HepG2 (cell line): ENCODE measurements at regions not wholly inside any gene's neighbourhood (a gene's known extent, or its start where the extent isn't known, plus 50 kb on each side); places are given as distances from the start of the nearest gene placed in this dataset.

ENCODE experiments used
- ATAC-seq: fragments of 200-7000 bp; cut with Tn5 transposase; 3 replicates; pipeline ENCODE4 v1.9.1; 2020; ENCODE audit warnings: mild to moderate bottlenecking, moderate library complexity
- BruUV-seq: library from RNA; stranded (reverse); fragments of 400-500 nt; replicated peaks from 2 replicates; lab custom pipeline; 2021; lab: Mats Ljungman, UMichigan
- CTCF ChIA-PET: fragments of 300-600 bp; formaldehyde crosslinking; extraction: SDS; loops from one replicate; lab custom pipeline; 2021; ENCODE audit warnings: low total read pairs, inconsistent platforms, low intra/inter-chr PET ratio; lab: Yijun Ruan, JAX
- POLR2A ChIA-PET: fragments of 350-600 bp; sonication (Branson Sonifier 250); formaldehyde crosslinking; loops from one replicate; lab custom pipeline; 2020; ENCODE audit warnings: antibody characterized with exemption, inconsistent platforms; lab: Yijun Ruan, JAX
- DNase-seq: peaks from one replicate; pipeline ENCODE4 v3.0.0-alpha.2; 2015; ENCODE audit warnings: low spot score
- FAIRE-seq: peaks from 3 replicates; lab custom pipeline; 2011; peaks lifted over from hg19 to GRCh38; lab: Jason Lieb, UNC
- H2AFZ ChIP-seq: one replicate; pipeline ENCODE4 v1.6.1; 2011; ENCODE audit warnings: low read length, inconsistent platforms
- H3K27ac ChIP-seq: fragments of 300-600 bp; 3 replicates; pipeline ENCODE4 v1.8.0; 2011; ENCODE audit warnings: mixed run types, mild to moderate bottlenecking, mixed read lengths, low read length, inconsistent platforms; ENCODE audit not compliant: insufficient read depth; ENCODE audit errors: extremely low read length
- H3K27me3 ChIP-seq, 2 experiments: fragments of 200-600 bp in 1 of 2; 2 replicates in 1 of 2; 3 replicates in 1 of 2; pipeline versions ENCODE4 v1.6.0 to v1.8.0; 2011; ENCODE audit warnings: low read length in 2 of 2, mild to moderate bottlenecking in 2 of 2, moderate library complexity in 2 of 2, inconsistent platforms in 1 of 2; ENCODE audit not compliant: insufficient read depth in 2 of 2, control insufficient read depth in 1 of 2
- H3K36me3 ChIP-seq, 2 experiments: fragments of 200-600 bp in 1 of 2; replicated peaks in 1 of 2; 2 replicates in 1 of 2; 3 replicates in 1 of 2; pipeline versions ENCODE4 v1.5.1 to v1.8.0; 2011; ENCODE audit warnings: low read length in 2 of 2, inconsistent platforms in 1 of 2; ENCODE audit not compliant: insufficient read depth in 2 of 2, control insufficient read depth in 1 of 2
- H3K4me1 ChIP-seq: 2 replicates; pipeline ENCODE4 v1.5.1; 2012; ENCODE audit warnings: low read length, inconsistent platforms; ENCODE audit not compliant: insufficient read depth
- H3K4me2 ChIP-seq: 2 replicates; pipeline ENCODE4 v1.6.0; 2011; ENCODE audit warnings: low read depth, low read length, inconsistent platforms
- H3K4me3 ChIP-seq, 3 experiments: fragments of 200-600 bp in 1 of 3; sonication (generic), shearing (Covaris generic) in 1 of 3; replicated peaks in 1 of 3; 2 replicates each; pipeline ENCODE4 v1.5.1; 2011 to 2016; ENCODE audit warnings: low read length in 3 of 3, inconsistent platforms in 2 of 3, low read depth in 2 of 3, mild to moderate bottlenecking in 2 of 3, control low read depth in 1 of 3, mixed read lengths in 1 of 3; ENCODE audit not compliant: insufficient read depth in 1 of 3
- H3K79me2 ChIP-seq: one replicate; pipeline ENCODE4 v1.6.1; 2011; ENCODE audit warnings: low read length, inconsistent platforms; ENCODE audit not compliant: insufficient read depth
- H3K9ac ChIP-seq: 2 replicates; pipeline ENCODE4 v1.6.0; 2011; ENCODE audit warnings: mild to moderate bottlenecking, low read depth, low read length, inconsistent platforms; ENCODE audit not compliant: insufficient read depth
- H3K9me3 ChIP-seq: 2 replicates; pipeline ENCODE4 v1.5.1; 2012; ENCODE audit warnings: mild to moderate bottlenecking, low read length
- H4K20me1 ChIP-seq: 2 replicates; pipeline ENCODE4 v1.6.0; 2011; ENCODE audit warnings: inconsistent platforms, mild to moderate bottlenecking, low read length, moderate library complexity; ENCODE audit not compliant: insufficient read depth
- DDIT3 ChIP-seq: sonication (generic); formaldehyde crosslinking; IDR thresholded peaks from 2 replicates; pipeline ENCODE4 v1.4.0; 2020; ENCODE audit warnings: mild to moderate bottlenecking, missing genetic modification reagents
- HNF4A ChIP-seq: sonication (generic); formaldehyde crosslinking; IDR thresholded peaks from 2 replicates; pipeline ENCODE4 v1.4.0; 2020; ENCODE audit warnings: missing genetic modification reagents
- ISX ChIP-seq: sonication (generic); formaldehyde crosslinking; conservative IDR thresholded peaks from 2 replicates; pipeline ENCODE4 v1.5.0; 2020; ENCODE audit warnings: missing genetic modification reagents
- MAFK ChIP-seq, 2 experiments: IDR thresholded peaks in 1 of 2; conservative IDR thresholded peaks in 1 of 2; 2 replicates each; pipeline ENCODE4 v1.6.1; 2011; ENCODE audit warnings: improper control_type of control experiment in 2 of 2, low read length in 2 of 2
- MXI1 ChIP-seq: IDR thresholded peaks from 3 replicates; pipeline ENCODE4 v1.6.1; 2012; ENCODE audit warnings: low read depth, low read length, inconsistent platforms, borderline replicate concordance
- SAFB2 ChIP-seq: sonication (generic); formaldehyde crosslinking; IDR thresholded peaks from 2 replicates; pipeline ENCODE4 v1.5.1; 2020; ENCODE audit warnings: missing genetic modification reagents, low read depth, mild to moderate bottlenecking, borderline replicate concordance
- ZBTB2 ChIP-seq: sonication (generic); formaldehyde crosslinking; IDR thresholded peaks from 2 replicates; pipeline ENCODE4 v1.8.0; 2022; ENCODE audit warnings: low read depth, missing genetic modification reagents
- ZNF547 ChIP-seq: sonication (generic); formaldehyde crosslinking; IDR thresholded peaks from 2 replicates; pipeline ENCODE4 v1.5.1; 2020; ENCODE audit warnings: mild to moderate bottlenecking, missing genetic modification reagents
- ZZZ3 ChIP-seq: sonication (generic); formaldehyde crosslinking; IDR thresholded peaks from 2 replicates; pipeline ENCODE4 v1.4.0; 2020; ENCODE audit warnings: missing genetic modification reagents, mild to moderate bottlenecking, borderline replicate concordance
- WGBS: methylation state at CpG from one replicate; pipeline ENCODE4 v1.1.6; 2017; ENCODE audit warnings: low lambda C conversion rate; 5-methylcytosine and 5-hydroxymethylcytosine counted together
- in situ Hi-C: cut with HindIII; loops from 2 replicates; pipeline ENCODE4 v1.10.0; 2017; ENCODE audit warnings: low pct_unique_long_range_greater_than_20kb; ENCODE audit not compliant: extremely low pct_ligation_motif_present
- intact Hi-C: fragments of 100-400 bp; cut with micrococcal nuclease; formaldehyde crosslinking; loops from one replicate; pipeline ENCODE4 v1.10.0; 2022; ENCODE audit not compliant: unreplicated experiment

DNA sequence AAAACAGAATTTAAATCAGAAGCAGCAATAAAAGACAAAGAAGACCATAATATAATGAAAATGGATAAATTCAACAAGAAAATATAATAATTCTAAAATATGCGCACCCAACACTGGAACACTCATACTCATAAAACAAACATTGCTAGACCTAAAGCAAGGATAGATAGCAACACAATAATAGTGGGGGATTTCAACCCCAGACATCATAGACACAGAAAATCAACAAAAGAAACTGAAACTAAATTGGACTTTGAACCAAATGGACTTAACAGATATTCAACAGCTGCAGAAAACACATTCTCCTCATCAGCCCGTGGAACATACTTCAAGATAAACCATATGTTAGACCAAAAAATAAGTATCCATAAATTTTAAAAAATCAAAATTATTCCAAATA is 1552.6 kb downstream of the C4orf33 start (continued):
- TF ChIP-seq HNF4A (CRISPR knock-in tag) (peak; percentile 55), DDIT3 (CRISPR knock-in tag) (no peak), ZBTB2 (no peak)

DNA sequence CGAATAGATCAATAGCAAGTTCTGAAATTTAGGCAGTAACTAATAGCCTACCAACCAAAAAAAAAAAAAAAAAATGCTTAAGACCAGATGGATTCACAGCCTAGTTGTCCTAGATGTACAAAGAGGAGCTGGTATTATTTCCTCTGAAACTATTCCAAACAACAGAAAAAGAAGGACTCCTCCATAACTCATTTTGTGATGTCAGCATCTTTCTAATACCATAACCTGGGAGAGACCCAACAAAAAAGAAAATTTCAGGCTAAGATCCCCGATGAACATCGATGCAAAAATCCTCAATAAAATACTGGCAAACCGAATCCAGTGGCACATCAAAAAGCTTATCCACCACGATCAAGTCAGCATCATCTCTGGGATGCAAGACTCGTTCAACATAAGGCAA is 1557.9 kb downstream of the C4orf33 start:
- Histone ChIP-seq H3K36me3 (no peaks in the 10 kb centered on the region), H3K9ac (no peak overlapping the region), H3K4me2 (no peak overlapping the region), H3K4me3 (no peak overlapping the region), H2AFZ (no peak overlapping the region), H3K27ac (no peak overlapping the region), H3K79me2 (no peaks in the 10 kb centered on the region), H3K9me3 (no peaks in the 10 kb centered on the region), H4K20me1 (no peaks in the 10 kb centered on the region), H3K27me3 (no peaks in the 10 kb centered on the region), H3K4me1 (no peaks in the 10 kb centered on the region)
- BruUV-seq, result no TSS peak
- TF ChIP-seq MAFK (conservative IDR thresholded peaks at IDR 0.05 in 1 of 2, IDR thresholded peaks at IDR 0.05 in 1 of 2; ENCODE audit: low read length in 2 of 2) (peak; percentile 25 to 73; a peak in 2 of 4 replicates), ZZZ3 (CRISPR knock-in tag) (no peak)
- POLR2A ChIA-PET, result no interaction called here
- 0% methylated on average over 6 of the region's 6 CpGs for WGBS
- CTCF ChIA-PET, result no interaction called here
- ATAC-seq (no peak), FAIRE-seq (no peak), DNase-seq (no peak)
- intact Hi-C loops (no loop called here), in situ Hi-C loops (no loop called here)

DNA sequence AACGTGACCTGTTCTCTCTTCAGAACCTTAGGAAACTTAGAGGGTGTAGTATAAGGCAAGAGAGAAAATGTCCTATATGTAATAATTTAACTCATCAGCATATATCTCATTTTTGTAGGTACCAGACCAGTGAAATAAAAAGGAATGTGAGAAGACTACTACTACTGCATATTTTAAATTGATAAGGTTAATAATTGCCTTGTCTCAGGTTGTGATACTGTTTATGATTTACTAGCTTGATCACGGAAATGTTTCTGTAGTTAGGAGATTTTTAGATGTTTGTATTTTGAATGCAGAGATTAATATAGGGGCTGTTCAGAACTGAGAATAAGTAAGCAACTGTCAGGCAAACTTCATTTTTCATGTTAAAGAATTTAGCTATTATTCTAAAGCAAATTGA is 1563.4 kb downstream of the C4orf33 start:
- intact Hi-C loops, result no loop called here
- H3K27ac ChIP-seq, result no peak overlapping the region

More for the DNA sequence above, 1563.4 kb downstream of the C4orf33 start:
- Histone ChIP-seq H3K9me3 (no peaks in the 10 kb centered on the region), H3K4me2 (no peak overlapping the region), H3K4me3 (no peak overlapping the region), H3K36me3 (no peaks in the 10 kb centered on the region), H3K79me2 (no peaks in the 10 kb centered on the region), H2AFZ (no peak overlapping the region), H3K27me3 (no peaks in the 10 kb centered on the region), H3K9ac (no peak overlapping the region), H4K20me1 (no peaks in the 10 kb centered on the region), H3K4me1 (no peaks in the 10 kb centered on the region)
- no peak for ATAC-seq
- TF ChIP-seq SAFB2 (no peak), ISX (no peak), MXI1 (no peak), ZNF547 (CRISPR knock-in tag) (no peak)
- no TSS peak for BruUV-seq
- WGBS, result 0% methylated on average over 2 of the region's 2 CpGs
- ChIA-PET POLR2A (no interaction called here), CTCF (no interaction called here)
- DNase-seq, result no peak
- in situ Hi-C loops, result no loop called here
- FAIRE-seq, result no peak
